ENCODE measurements at regions not wholly inside any gene's neighbourhood (a gene's known extent, or its start where the extent isn't known, plus 50 kb on each side); places are given as distances from the start of the nearest gene placed in this dataset.
"Not testable (repeated sequence)": the region's sequence is repeated elsewhere in the genome, so short reads cannot be mapped to it uniquely, and the experiment has no call there.

- DNase-seq, result no peak
Measured at GRCh38 chr17:33862772-33863602, 392.1 kb upstream of the CCL2 start.

GRCh38 chr17:33864758-33865229, 390.3 kb upstream of the CCL2 start:
- DNase-seq, result no peak

GRCh38 chr17:33868899-33869298, 386.2 kb upstream of the CCL2 start:
- no peak for DNase-seq

GRCh38 chr17:33870936-33871335, 384.1 kb upstream of the CCL2 start:
- no peak for DNase-seq

GRCh38 chr17:33871720-33872540, 383.2 kb upstream of the CCL2 start:
- DNase-seq, result no peak

GRCh38 chr17:33873201-33873617, 381.9 kb upstream of the CCL2 start:
- no peak for DNase-seq

- DNase-seq, result no peak
Measured at GRCh38 chr17:33874617-33875060, 380.4 kb upstream of the CCL2 start.

- DNase-seq, result no peak
Measured at GRCh38 chr17:33875973-33876372, 379.1 kb upstream of the CCL2 start.

GRCh38 chr17:33882273-33882672, 372.8 kb upstream of the CCL2 start:
- DNase-seq, result not testable (repeated sequence)

GRCh38 chr17:33882677-33883076, 372.4 kb upstream of the CCL2 start:
- DNase-seq, result not testable (repeated sequence)

- DNase-seq, result no peak
Measured at GRCh38 chr17:33888455-33888854, 366.6 kb upstream of the CCL2 start.

GRCh38 chr17:33889040-33889439, 366.0 kb upstream of the CCL2 start:
- DNase-seq, result no peak

GRCh38 chr17:33889766-33890165, 365.3 kb upstream of the CCL2 start:
- DNase-seq, result no peak

- no peak for DNase-seq
Measured at GRCh38 chr17:33892717-33893591, 362.1 kb upstream of the CCL2 start.

- DNase-seq, result no peak
Measured at GRCh38 chr17:33895491-33895890, 359.6 kb upstream of the CCL2 start.

- no peak for DNase-seq
Measured at GRCh38 chr17:33896263-33896662, 358.8 kb upstream of the CCL2 start.

GRCh38 chr17:33901085-33901484, 354.0 kb upstream of the CCL2 start:
- no peak for DNase-seq

GRCh38 chr17:33902901-33903449, 352.1 kb upstream of the CCL2 start:
- no peak for DNase-seq

GRCh38 chr17:33904476-33904875, 350.6 kb upstream of the CCL2 start:
- no peak for DNase-seq

GRCh38 chr17:33905338-33905800, 349.7 kb upstream of the CCL2 start:
- no peak for DNase-seq

- no peak for DNase-seq
Measured at GRCh38 chr17:33908363-33909064, 346.6 kb upstream of the CCL2 start.

Data from NCI-H187 treated with DMSO at 0.1 percent for 48 hours (cell line).